HG02840 (cell line): ENCODE measurements at regions not wholly inside any gene's neighbourhood (a gene's known extent, or its start where the extent isn't known, plus 50 kb on each side); places are given as distances from the start of the nearest gene placed in this dataset.

ENCODE experiments used
- ATAC-seq: cut with Tn5 transposase; IDR thresholded peaks from one replicate; pipeline ENCODE4 v1.9.1; 2021; ENCODE audit warnings: mild to moderate bottlenecking, moderate library complexity, moderate number of reproducible peaks; ENCODE audit not compliant: unreplicated experiment, low FRiP score

DNA sequence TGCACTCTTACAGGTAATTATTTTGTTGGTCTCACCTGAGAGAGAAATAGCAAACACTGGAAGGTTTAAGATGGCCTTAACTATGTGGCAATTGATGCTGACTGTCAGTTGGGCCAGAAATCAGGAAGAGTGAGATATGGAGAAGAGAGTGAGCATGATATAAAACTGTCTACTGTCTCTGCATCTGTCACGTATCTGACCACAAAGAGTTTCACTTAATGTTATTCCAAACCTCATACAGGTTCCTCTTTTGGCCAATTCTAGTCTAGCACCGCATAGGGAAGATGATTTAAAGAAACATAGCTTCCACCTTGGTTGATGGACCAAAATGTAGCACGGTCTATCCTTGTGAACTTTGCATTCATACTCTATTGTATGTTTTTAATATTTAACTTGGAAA is 381.0 kb upstream of the BOD1L1 start:
- no peak for ATAC-seq

DNA sequence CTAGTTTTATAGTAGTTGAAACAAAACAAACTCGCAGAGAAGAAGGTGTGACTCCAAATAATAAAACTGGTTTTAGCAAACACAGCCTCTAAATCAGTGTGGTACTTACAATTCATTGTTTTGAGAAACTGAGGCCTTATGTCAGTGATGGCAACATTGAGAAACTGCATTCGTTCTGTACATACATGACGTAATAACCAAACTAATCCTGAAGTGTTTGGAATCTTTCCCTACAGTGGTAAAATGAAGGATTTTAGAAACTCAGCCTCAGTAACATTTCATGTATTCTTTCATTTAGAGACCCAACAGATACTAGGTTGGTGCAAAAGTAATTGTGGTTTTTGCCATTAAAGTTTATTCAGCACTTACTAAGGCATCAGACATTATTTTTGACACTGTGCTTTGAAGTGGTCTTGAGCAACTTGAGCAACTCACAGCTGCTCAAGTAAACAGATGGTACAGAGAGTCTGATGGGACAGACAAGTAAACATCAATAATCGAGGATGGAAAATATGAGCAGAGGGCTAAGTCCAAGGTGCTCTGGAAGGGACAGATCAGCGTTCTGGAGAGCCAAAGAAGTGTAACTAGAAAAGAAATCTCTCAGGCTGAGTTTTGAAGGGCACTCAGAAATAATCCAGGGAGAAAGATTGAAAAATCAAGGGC is 390.8 kb upstream of the BOD1L1 start:
- ATAC-seq = no peak

DNA sequence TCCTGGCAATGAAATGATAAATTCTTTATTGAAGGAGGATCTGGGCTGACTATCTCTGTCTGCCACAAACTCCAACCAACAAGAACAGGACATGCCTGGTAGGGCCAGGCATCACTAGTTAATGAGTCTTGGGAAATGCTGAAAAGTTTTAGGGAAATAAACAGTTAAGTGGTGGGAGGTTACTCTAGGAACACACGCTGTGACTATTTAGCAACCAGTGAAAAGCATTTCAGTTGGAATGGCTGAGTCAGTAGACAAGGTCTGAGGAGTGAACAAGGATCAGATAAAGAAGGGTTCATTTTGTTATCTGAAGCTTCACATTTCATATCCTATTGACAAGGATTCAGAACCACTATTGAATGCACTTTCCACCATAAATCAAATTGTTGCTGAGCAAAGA is 394.9 kb upstream of the BOD1L1 start:
- ATAC-seq = no peak

DNA sequence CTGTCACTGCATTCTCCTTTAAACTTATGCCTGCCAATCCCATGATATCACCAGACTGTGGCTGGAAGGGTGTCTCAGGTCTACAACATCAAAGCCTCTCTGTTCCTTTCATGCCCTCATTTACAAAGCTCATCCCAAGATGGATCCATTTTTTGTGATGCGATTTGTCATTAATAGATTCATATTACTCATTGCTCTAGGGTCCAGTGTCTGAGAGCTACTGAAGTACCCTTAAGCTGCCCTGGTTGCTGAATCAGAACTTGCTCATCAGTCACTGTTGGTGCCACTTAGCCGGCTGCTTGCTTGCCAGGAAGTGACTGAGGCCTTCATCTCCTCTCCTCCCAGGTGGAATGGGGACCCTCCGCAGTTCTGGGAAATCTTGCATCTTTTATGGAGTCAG is 395.5 kb upstream of the BOD1L1 start:
- ATAC-seq = no peak

DNA sequence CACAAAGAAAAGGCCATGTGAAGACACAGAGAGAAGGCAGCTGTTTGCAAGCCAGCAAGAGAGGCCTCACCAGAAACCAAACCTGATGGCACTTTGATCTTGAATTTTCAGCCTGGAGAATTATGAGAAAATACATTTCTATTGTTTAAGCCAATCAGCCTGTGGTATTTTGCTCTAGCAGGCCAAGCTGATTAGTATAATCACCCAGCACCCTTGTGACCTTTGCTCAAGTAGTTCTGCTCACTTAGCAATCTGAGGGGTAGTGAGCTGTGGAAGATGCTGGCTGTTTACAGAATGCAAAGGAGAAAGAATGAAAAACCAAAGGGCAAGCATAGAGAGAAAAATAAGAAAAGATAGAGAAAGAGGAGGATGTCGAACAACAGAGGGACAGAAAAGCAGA is 396.4 kb upstream of the BOD1L1 start:
- ATAC-seq = no peak

DNA sequence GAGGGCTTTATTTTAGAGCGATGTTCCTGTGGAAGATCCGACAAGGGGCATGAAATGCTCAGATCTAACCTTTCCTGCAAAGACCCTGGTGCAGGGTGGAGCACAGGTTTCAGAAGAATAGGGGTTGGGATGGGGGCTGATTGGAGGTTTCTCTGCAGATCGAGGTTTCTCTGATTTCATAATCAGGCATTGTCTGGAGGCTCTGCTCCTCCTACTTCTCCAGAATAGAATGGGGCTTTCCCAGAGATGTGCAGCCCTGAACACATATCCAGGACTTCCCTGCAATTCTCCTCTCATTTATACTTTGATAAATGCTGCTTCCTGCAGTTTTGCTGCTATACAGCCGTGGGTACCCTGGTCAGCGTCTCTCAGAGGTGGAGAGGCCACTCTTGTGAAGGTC is 397.6 kb upstream of the BOD1L1 start:
- ATAC-seq = no peak

DNA sequence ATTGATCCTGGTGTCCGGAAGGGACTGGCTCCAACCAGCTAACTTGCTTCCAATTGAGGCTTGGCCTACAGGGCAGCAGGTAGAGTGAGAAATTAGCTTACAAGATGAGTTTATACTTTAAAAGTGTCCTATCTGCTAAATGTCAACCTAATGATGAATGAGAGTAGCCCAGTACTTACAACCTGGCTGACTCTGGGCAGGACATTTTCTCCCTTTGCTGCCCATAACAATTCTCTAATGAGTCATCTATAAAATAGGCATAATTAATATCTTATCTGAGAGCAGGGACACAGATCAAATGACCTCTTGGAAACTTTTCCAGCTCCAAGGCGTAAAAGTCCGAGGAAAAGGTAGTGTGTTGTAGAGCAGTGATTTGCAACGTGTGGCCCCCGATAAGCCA is 398.4 kb upstream of the BOD1L1 start:
- no peak for ATAC-seq

DNA sequence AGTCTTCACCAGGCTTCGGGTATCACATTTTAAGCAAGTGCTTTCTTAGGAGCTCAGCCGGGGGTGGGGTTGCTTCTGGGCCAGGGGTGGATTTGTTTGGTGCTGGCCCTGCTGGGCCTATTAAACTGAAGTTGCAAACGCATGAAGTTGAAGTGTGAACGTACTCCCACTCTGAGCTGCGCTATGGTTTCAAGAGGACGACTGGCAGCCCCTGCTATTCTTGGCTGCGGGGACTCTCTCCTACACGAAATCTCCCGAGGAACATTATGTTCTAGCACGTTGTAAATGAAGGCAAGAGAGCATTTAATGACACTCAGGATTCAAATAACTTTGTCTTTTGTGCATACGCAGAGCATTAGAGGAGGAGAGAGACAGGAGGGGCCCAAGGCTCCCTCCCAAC is 401.3 kb upstream of the BOD1L1 start:
- no peak for ATAC-seq

DNA sequence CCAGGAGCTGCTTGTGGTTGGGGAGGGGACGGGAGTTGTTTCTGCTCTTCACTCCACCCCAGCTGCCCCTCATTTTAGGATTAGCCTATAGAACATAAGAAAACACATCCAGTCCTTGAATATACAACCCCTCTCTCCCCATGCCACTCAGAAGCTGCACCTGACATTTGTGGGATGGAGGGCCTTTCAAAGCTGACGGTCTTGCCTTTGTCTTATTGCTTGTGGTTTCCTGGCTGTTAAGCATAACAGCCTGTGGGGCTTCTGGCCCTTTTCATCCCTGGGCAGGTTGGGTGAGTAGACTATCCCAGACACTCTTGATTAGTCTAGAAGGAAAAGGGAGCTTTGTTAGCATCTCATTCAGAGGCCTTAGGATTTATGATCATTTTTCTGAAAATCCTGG is 407.6 kb upstream of the BOD1L1 start:
- ATAC-seq = no peak

DNA sequence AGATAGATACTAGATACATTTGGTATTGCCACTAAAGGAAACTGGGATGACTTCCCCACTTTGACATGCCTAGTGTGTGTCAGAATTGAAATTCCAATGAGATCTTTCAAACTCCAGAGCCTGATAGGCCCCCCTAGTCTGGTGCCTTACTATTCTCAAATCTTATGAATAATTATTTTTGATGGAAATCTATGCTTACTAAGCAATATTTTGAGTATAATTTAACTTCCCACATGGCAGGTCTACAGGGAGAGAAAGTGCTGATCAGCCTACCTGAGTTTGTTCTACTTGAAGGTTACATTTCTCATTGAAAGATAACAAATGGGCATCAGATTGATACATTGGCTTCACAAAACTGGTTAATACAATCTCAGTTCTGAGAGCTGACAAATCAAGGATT is 415.7 kb upstream of the BOD1L1 start:
- no peak for ATAC-seq

DNA sequence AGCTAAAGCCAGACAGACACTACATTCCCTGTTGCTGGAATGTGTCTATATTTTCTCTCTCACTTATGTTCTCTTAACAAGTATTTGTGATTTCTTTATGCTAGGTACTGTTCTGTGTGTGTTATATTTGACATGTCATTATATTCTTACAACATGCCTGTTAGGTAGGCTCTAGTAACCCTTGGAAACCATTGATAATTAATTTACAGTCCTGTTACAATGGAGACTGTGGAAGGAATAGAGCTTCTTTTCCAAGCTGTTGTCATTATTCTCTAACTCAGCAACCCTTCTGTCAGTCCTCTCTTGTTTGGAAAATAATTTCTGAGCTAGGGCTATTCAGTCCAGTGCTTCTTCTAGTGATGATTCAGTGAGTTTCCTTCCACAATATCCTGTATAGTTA is 419.1 kb upstream of the BOD1L1 start:
- no peak for ATAC-seq

DNA sequence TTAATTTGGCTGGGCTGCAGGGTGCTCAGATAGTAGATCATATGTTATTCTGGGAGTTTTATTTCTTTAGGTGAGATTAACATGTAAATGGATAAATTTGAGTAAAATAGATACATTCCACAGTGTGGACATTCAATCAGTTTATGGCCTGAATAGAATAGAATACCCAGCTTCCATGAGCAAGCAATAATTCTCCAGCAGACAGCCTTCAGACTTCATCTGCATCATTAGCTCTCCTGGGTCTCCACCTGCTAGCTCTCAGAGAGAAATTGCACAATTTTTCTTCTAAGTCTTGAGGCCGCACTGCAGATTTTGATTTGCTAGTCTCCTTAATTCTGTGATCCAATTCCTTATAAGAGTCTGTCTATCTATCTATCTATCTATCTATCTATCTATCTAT is 420.3 kb upstream of the BOD1L1 start:
- no peak for ATAC-seq

DNA sequence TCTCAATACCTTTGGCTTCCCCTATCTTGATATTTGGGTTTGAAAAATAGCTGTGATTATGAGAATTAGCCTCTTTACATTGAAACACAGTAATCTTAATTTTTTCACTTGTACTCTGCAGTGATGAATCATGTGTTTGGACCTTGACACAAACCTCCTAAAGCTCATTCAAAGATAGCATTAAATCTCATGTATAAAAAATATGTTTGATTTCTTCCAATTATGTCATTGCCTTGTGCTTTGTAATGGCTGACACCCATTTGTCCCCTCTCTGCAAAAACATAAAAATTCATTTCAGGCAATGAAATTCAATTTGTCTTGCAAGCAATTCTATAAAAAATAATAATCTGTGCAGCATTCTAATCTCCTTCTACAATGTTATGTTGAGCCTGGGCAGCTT is 422.4 kb upstream of the BOD1L1 start:
- ATAC-seq = no peak

DNA sequence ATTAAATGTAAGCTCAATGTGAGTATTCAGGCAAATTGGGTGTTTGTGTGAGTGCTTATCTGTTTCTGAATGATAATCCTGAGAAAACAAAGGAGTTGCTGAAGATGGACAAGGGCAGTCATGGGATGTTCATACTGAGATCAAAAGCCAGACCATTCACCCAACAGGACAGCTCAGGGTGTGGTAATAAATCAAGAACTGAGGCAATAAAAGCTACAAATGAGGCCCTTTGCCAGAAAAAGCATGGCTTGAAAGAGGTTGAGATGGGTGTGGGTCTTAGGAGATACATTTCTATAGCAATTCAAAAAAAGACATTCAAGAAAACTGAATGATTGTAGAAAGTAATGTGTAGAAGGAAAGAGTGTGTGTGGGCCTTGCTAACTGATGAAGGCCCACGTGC is 425.8 kb upstream of the BOD1L1 start:
- no peak for ATAC-seq

DNA sequence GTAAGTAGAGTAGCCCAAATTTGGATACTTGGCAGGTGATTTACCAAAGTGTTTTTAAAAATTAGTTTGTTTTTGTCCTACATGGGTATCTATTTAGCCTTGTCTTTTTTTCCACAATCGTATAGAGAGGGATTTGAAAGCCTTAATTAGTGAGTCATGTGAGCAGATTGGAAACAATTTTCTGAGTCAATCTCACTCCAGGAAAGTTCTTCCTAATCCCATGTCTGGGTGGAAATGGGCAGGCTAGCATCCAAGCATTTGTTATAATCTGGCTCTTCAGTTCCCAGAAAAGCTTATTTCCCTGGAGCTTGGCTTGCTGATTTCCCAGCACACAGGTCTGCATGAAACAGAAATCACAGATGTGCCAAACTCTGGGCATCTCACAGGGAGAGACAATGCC is 426.9 kb upstream of the BOD1L1 start:
- ATAC-seq = no peak

DNA sequence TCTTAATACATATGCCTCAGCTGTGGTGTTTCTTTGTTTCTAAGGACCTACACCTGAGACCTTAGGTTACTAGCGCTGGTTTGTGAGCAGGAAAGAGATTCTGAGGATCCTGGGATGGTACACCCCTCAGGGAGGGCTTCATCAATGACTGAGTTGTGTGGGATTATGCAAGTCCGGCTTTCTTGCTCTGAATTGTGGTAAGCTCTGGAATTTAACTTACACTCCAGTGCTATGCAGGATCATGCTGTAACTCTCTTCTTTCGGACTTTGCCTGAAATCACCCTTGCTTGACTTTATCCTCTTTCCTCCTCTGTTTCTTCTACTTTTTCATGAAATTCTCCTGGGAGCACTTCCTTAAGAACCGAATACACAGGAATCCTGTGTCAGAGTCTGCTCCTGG is 431.5 kb upstream of the BOD1L1 start:
- no peak for ATAC-seq

DNA sequence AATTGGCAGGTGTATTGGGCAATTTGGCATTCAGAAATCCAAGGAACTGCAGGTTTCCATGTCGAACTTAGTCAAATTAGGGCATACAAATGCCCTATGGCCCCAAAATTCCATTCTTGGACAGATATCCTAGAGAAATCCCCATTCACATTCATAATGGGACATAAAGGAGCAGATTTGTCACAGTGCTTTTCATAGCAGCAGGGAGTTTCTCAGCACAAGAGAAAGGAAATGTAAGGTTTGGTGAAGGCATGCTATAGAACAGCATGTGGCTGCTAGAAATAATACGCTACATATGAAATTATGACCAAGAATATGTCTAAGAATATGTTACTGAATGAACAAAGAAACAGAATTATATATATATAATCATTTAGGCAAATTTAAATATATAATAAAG is 437.5 kb upstream of the BOD1L1 start:
- ATAC-seq = no peak

DNA sequence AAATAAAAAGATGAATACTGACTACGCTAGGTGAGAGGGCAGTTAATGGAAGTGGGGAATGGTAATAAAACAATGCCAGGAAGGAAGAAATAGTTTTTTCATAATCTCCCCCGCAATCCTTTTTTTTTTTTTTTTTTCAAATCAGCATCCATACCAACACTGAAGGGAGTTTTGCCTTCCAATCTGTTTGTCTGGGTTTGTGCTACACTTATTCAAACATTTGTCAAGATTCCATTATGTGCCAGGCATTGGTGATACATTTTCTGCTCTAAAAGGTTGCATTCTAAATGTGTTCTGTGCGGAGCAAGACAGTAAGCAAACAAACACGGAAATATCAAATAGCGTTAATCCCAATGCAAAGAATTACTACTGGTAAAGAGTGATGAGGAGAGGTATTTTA is 437.9 kb upstream of the BOD1L1 start:
- ATAC-seq = no peak

DNA sequence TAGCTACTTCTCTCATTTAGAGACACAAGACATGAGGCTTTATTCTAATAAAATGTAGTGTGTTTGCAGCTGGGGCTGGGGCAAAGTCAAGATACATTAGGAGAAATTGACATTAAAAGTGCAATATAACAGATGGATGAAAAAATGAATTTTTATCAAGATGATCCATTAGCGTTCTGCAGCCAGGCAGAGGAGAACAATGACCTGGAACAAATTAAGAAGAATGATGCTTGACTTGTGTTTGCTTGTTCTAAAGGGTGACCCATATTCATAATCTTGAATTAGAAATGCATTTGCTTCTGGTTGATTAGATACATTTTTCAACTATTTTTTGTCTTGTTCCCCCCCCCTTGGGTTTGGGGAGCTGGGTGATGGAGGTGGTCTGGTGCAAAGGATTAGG is 439.5 kb upstream of the BOD1L1 start:
- no peak for ATAC-seq

DNA sequence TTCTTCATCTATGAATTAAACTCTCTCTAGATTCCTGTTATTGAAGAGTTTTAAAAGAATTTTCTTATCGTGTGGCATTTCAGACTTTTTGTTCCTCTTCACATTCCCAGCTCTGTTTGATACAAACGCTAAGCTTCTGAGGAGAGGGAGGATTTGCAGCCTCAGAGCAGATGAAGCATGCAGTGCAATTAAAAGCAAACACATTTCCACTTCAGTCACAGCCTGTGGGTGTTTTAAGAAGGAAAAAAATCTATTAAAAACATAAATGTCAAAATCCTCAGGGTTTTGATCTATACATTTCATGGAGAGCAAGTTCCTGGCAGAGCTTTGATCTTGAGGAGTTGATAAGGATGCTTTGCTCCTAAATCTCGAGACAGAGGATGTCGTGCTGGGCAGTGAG is 442.4 kb upstream of the BOD1L1 start:
- no peak for ATAC-seq

DNA sequence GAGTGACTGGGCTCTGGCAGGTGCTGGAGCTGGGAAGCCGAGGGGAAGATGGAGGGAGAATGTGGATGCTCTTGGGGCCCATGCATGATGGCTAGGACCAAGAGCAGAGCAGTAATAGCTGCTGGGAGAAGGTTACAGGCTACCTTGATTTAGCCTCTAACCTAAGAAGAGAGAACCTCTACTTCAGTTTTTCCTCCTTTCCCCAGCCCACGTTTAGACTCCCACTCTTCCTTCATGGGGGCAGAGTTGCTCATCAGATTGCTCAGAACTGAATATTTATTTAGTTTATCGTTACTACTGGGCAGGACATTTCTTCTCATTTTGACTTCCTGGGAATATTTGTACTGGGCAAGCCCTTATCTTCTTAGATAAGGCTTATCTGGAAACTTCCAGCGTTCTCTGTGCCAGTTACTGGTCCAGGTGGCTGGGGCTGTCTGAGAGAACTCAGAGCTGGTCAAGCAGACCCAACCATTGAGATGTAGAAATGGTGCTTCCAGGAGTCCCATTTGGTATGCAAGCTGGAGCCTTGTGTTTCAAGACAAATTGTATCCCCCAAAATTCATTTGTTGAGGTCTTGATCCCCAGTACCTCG is 442.9 kb upstream of the BOD1L1 start:
- ATAC-seq = no peak

DNA sequence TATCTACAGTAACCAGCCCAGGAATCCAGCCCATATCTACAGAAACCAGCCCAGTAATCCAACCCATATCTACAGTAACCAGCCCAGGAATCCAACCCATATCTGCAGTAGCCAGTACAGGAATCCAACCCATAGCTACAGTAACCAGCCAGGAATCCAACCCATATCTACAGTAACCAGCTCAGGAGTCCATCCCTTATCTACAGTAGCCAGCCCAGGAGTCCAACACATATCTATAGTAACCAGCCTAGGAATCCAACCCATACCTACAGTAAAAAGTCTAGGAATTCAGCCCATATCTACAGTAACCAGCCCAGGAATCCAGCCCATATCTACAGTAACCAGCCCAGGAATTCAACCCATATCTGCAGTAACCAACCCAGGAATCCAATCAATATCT is 445.0 kb upstream of the BOD1L1 start:
- no peak for ATAC-seq

DNA sequence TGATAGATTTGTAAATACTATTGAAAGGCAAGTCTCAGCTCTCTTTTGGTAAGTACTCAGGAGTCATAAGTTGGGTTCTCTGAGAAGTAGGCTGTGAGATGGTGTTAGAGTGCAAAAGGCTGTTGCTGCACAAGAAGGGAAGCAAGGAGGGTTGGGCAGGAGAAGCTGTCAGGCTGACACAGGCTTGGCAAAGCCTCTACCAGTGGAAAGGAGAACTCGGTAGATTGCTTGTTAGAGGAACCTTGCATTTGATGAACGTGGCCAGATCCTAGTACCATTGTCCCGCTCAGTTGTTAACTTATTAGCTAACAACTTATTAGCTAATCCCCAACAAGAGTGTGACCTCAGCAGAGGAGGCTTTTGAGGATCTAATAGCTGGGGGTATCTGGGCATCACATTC is 449.3 kb upstream of the BOD1L1 start:
- no peak for ATAC-seq
